Nucleus accumbens (tissue), 56 donors: ENCODE measurements at regions not wholly inside any gene's neighbourhood (a gene's known extent, or its start where the extent isn't known, plus 50 kb on each side); places are given as distances from the start of the nearest gene placed in this dataset.

Source experiments
- DNase-seq, 56 donors: peaks; one replicate each; lab custom pipeline; 2025; lab: John Stamatoyannopoulos, UW

GRCh38 chrY:26372480-26372879 is 750.6 kb downstream of the CDY1 start:
- peak in 1 of 56 donors; percentile 0 for DNase-seq

GRCh38 chrY:26408671-26409328 is 786.9 kb downstream of the CDY1 start:
- DNase-seq = peak in 4 of 56 donors; percentile 0

GRCh38 chrY:26409329-26409712 is 787.4 kb downstream of the CDY1 start:
- DNase-seq = no peak
